ENCODE measurements at regions not wholly inside any gene's neighbourhood (a gene's known extent, or its start where the extent isn't known, plus 50 kb on each side); places are given as distances from the start of the nearest gene placed in this dataset.

DNA sequence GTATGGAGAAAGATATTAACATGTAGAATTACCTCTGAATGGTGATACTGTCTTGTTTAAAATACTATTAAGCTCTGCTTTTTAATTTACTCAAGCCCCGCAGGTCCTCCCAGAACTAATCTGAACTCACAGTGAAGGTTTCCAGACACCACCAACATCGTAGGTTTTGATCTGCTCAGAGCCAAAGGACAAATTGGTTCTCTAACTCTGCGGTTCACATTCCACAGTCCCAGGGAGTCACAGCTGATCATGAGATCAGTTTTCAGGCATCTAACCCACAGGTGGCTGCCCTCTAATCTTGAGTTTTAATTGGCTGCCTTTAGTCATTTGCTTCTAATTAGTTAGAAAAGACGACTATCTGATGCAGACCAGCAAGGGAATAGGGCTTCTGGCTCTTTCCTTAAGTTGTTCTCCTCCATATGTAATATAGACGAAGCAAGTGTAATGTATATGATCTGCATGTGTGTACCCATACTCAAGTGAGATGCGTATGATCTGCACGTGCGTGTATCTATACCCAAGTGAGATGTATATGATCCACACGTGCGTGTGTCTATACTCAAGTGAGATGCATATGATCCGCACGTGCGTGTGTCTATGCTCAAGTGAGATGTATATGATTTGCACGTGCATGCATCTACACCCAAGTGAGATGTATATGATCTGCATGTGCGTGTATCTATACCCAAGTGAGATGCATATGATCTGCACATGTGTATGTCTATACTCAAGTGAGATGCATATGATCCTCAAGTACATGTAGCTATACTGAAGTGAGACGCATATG, 331.5 kb upstream of the NPVF start:
- DNase-seq = no peak

DNA sequence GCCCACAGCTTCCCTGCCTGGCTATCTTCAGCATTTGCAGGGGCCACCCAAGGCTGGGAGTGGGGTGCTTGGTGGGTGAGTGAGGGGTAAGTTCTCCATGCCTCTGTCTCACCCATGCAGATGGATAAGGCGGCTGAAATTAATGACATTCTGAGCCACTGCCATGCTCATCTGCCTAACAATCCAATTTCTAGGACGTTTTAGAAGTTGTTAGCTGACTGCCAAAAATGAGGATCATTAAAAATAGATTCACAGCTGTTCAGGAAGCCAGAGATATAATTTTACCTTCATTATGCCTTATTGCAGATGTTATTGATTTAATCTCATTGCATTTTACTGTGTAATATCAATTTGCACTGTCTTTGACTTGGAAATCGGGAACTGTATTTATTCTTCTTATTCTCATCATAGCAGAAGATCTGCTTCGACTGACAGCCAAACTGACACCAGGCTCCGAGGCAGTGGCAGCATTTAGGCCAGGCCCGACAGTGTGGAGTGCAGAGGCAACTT, 334.4 kb upstream of the NPVF start:
- DNase-seq = no peak

DNA sequence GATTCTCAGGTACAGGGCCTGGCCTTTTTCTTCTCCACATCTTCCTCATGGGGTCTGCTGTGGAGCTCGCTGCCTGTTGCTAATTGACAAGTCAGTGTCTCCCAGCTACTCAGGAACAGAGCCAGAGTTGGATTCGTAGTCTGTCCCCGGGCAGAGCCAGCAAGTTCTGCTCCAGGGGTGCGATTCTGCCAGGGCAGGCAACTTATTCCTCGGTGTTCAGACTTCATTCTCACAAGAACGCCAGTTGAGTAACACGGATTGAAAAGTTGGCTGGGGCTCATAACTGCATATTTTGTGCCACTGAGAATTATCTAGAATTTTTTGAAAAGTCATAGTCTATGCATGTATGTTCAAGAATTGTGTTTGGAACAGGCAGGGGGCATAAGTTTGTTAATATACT, 336.7 kb upstream of the NPVF start:
- DNase-seq = no peak

DNA sequence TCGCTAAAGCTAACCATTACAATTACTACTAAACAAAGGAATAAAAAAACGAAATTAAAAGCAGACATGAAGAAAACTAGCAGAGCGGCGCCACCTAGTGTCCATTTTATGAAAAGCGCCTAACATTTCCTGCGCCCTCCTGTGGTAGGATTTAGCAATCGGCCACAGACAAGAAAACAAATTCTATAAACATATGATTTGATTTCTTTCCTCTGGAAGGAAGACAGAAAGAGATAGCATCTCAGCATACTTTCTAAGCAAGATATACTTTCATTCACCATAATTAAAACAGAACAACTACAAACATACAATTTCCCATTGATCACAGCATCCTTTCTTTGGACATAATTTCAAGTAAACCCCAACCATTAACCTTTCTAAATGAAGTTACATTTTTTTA, 337.7 kb upstream of the NPVF start:
- peak; percentile 75 for DNase-seq

DNA sequence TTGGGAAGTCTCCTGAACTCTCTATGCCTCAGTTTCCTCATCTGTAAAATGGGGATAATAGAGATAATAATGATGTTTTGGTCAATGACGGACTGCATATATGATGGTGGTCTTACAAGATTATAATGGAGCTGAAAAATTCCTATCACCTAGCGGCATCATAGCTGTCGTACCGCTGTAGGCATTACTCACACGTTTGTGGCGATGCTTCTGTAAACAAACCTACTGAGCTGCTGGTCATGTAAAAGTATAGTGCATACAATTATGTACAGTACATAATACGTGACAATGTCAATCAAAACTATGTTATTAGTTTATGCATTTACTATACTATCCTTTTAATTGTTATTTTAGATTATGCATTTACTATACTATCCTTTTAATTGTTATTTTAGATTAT, 339.1 kb upstream of the NPVF start:
- no peak for DNase-seq

DNA sequence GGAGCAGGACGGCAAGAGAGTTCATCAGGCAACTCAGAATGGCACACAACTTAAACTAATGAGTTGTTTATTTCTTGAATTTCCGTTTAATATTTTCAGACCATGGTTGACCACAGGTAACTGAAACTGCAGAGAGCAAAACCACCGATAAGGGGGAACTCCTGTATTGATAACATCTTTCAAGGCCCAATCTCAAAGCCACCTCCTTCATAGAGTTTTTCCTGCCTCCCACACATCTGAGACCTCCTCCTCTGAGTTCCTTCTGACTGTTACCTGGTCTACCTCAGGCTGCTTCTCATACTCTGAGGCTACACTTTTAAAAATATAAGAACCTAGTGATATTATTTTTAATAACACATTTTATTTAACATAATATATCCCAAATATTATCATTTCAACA, 341.5 kb upstream of the NPVF start:
- DNase-seq = no peak

DNA sequence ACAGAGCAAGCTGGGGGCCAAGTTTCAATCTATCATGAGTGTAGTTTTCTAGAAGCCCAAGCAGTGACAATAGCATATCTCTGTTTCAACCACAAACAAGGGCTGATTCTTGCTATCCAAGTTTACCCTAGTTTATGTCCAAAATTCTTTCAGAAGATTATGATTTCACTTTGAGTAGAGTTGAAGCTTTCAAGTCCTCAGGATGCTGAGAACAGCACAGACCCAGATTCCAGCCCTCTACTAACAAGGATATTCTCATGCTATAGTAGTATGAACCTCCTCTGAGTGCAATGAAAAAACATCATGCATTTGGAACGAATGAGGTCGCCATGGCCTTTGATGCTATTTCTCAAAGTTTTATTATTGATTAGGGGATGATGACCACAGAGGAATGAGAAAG, 344.1 kb upstream of the NPVF start:
- DNase-seq = no peak

DNA sequence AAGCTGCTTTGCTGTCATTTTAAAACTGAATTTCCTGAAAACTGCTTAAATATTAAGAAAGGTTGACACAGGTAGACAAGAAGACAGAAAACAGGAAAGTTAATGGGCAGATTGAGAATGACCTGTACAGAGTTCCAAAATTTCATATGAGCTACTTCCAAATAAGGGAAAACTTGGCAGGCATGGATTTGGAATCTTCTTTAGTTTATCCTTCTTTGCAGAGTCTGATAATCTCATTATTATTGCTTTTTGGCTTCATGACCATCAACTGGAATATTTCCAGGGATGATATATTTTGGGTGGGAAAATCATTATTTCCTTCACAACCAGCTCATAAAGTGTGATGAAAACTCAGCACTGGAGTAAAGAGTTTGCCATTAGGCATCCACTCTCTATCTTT, 346.5 kb upstream of the NPVF start:
- DNase-seq = no peak

DNA sequence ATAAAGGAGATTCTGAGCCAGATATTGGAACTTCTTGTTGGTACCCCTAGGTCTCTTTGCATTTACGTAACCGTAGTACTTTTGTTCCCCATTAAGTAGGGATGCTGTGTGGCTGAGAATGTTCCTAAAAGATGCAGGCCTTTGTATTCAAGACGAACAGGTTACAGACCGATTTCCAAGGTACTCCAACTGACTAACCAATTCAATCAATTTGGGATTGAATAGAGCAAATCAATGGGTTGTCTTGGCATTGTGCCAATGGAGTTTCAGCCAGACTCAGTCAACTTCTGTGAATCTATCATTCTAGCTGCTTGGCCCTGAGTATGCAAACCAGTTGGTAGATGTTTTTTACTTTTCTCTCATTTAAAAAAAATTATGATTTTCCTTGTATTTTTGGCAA, 347.3 kb upstream of the NPVF start:
- no peak for DNase-seq

DNA sequence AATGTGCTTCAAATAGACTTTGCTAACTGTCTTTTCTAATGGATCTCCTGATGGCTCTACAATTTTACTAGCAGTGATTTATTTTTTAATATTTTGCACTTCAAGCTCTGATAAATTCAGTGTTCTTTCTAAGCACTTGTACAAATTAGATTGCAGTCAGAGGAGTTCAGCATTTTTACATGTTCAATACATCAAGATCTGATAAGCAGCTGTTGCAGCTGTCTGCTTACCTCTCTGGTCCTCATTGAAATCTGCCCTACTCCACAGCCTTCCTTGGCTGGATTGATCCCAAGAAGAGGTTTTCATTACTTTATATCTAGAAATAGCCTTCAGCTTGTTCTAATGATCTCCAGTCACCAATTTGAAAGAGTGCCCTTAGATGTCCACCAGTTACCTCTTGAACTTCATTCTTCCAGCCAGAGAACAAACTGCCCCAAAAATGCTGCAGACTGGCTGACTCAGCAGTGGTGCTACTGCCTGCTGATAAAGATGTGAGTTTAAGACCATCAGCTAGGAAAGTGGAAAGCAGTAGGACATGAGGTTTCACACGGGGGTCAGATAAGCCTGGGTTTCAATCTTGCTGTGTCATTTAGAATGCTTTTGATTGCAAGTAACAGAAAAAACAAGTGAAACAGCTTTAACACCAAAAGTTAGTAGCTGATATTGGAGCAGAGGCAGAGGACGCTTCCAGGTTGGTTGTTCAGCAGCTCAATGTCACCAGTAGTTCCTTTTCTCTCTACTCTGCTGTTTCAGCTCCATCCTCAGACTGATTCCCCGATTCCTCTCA, 350.9 kb upstream of the NPVF start:
- DNase-seq = peak; percentile 16

DNA sequence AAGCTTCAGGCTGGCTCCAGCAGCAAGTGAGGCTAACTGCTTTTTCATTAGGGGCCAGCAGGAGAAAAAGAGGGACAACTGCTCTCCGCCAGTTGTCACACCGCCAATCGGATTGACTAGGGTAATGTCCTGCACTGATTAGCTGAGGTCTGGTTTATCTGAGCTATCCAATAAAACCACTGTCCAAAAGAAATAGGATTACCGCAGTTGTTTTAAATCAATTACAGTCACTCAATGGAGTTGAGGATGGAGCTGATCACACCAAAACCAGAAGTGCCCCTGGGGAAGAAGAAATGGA, 351.4 kb upstream of the NPVF start:
- no peak for DNase-seq

DNA sequence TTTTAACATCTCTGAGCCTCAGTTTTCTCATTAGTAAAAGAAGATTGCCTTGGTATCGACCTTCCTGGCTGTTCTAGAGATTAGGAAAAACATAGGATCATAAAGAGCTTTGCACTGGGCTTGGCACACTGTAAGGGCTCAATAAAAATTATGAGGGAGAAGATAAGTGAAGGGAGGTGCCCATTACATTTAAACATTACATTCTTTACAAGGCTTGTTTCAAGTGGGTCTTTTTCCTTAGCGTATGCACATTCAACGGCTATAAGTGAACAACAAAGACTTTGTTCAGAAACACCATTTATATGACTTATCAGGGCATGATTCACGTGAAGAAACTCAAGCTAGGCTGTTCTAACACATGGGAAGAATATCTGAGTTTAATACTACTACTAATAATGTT, 351.9 kb upstream of the NPVF start:
- DNase-seq = no peak

DNA sequence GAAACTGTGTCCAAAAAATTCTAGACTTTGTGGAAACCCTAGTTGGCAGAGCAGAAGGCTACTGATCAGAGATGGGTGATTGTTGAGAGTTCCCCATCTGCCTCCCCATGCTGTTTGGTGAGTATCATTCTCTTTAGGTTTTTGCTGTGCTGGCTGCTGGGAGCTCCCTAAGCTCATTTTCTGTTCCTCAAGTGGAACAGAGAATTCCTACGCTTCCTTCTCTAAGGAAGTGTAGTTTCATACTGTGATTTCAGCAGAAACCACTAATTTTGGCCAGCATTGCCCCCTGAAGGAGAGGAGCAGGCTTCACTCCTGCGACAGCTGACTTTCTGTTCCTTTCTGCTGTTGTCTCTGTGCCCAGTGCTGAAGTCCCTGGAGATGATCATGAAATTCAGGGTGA, 355.3 kb upstream of the NPVF start:
- no peak for DNase-seq

DNA sequence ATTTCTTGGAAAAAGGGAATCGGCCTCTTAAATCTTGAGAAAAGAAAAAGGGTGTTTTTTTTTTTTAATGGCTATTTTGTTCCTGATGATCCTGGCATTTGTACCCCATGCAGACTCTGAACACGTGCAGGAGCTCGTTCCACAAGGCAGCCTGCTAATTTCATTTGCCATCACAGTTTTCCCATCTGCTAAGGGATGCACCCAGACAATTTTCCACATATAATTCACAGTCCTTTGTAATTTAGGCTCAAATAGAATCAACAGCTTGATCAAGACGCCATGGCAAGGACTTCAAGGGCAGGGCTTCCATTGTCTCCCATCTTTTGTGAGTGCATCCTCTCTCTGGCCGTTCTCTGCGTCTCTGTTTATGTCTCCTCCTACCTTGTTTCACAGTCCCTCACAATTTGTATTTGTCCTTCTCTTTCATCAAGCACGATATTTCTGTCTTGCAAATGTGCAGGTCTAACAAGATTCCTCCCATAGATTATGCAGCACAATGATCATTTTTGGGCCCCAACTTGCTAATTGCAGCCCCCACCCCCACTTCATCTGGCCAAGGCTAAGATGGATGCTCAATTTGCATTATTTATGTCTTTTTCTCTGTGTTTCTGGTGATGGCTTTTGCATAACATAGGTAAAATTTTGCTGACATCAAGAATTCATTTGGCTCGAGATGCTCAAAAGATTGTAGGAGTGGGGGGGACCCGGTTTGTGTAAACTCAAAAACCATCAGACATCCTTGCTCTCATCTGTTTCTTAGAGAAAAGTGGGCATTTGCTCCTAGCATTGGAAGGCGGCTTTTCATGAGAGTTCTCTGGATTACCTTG, 356.0 kb upstream of the NPVF start:
- no peak for DNase-seq

DNA sequence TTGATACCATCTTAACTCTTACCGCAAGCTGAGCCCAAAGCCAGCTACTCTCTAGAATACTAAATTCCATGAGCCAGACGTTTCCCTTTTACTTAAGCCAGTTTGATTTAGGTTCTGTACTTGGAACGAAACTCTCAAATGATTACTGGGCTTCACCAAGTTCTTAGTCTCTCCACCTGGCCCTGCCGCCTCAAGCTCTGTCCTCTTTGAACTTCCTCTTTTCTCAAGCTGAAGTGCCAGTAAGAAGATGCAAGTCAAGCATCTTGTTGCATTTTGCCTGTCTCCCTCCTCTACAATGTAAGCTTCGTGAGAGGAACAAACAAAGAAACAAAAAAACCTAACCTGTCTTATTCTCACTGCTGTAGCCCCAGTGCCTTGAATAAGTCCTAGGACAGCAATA, 358.2 kb upstream of the NPVF start:
- DNase-seq = no peak

DNA sequence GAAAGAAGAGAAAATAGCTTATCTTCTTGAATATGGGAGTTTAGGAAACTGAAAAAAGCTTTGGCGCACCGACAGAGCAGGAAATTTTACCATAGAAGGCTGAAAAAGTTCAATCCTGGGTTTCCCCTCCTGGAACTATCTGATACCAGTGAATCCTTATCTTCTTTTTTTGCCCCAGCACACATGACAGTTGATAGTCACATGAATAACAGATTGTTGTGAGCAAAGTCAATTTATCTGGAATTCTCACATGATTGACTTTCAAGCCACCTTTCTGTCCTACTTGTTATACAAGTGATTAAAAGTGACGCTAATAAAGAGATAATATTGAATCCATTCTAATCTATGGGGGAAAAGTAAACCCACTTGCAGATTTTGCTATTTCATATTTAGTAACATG, 365.8 kb upstream of the NPVF start:
- no peak for DNase-seq

DNA sequence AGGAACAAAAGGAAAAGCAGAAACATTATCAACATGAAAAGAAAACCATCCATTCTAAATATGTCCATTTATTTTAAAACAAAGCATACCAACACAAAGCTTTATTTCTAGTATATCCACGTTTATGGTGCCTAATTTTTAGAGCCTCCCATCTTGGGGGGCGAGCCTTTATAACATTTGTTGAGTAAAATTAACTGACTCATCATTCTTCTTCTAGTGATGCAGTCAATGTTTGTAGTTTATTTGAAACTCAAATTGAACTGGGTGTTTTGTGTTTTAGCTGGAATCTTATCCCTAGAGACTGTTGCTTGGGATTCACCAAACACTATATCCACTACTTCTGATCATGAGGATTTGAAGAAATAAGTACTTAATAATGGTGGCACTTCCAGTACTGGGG, 366.4 kb upstream of the NPVF start:
- no peak for DNase-seq

DNA sequence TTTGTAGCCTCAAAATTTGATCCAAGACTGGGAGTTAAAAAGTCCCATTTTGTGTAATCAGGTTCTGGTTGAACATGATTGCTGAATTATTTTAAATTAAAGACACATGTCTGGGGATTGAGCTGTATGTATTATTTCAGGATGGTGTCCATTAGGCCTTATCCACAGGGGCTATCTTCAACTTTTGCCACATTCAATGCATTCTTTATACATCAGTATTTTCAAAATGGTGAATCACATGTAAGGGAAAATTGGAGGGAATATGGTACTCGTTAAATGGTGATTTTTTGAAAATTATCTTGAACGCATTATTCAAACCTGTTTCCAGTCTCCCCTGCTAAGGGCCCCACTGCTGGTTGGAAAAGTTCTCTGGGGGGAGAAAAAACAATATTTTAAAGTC, 367.7 kb upstream of the NPVF start:
- DNase-seq = no peak

DNA sequence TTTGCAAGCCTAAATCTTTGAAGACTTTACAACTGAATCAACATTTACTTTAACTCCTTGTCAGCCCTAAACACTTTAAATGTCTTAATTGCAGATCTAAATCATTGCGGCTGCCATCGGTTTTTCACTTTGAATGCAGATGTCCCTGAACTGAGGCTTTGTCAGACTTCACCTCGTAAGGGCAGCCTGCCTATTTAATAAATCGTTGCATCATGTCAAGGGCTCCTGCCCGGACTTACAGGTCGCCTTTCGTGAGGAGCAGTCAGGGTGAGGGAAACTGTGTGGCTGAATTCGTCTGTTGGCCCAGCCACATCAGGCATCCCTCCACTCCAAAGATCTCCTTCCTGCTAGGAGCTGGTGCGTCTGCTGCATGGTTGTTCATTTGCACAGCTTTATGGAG, 368.2 kb upstream of the NPVF start:
- DNase-seq = no peak

DNA sequence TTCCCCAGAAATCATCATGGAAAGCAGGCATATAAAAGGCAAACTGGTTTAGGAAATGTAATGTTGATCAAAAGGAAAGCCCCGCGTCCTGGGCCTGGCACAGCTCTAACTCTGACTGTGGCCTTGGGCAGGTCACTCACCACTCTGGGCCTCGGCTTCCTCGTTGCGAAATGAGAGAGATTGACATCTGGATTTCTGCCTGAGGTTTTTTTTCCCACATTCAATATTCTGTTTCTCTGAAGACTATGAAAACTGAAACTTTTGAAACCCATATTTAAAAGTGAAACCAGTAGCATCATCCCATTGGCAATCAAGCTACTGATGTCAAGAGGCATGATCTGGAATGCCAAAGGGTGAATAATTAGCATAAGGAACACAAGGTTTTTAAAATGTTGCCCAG, 369.7 kb upstream of the NPVF start:
- no peak for DNase-seq

DNA sequence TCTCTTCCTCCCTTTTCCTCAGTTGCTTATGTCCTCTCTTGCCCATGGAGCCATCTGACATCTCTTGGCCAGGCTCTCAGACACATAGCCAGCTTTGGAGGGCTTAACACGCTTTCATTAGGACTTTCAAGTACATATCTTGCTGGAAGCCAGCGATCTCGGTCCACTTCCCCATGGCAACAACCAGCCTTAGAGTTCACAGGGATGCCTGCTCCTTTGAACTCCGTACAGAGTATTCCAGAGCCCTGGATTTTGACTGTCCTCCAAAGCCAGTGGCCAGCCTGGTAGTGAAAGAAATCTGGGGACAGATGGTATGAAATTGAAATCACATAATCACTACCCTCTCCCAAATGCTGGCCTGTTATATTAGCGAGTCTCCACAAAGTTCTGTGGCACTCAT, 370.5 kb upstream of the NPVF start:
- no peak for DNase-seq

DNA sequence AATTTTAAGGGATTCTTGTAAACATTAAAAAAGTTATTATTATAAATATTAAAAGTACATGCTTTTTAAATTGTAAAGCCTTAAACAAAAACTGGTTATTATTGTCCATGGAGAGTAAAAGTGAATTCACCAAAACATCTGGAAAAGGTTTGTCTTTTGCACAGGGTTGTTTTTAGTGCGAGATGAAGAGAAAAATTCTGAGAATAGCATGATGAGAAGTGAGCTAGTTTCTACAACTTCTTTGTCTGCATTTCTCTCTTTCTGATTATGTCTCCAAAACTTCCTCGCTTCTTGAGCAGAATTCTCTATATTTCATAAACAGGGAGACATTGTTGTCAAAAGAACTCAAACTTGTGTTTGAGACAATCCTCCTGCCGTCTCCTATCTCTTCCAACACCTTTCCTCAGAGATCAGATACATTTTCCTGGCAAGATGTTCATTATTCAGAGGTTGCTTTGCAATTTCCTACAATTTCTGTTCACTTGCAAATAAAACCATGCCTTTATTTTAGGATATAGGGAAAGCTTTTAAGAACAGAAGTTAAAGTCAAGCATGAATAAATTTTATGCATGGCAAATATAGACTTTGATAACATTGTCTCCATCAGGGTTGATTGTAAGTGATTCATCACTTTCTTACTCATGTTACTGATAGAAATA, 372.1 kb upstream of the NPVF start:
- no peak for DNase-seq

DNA sequence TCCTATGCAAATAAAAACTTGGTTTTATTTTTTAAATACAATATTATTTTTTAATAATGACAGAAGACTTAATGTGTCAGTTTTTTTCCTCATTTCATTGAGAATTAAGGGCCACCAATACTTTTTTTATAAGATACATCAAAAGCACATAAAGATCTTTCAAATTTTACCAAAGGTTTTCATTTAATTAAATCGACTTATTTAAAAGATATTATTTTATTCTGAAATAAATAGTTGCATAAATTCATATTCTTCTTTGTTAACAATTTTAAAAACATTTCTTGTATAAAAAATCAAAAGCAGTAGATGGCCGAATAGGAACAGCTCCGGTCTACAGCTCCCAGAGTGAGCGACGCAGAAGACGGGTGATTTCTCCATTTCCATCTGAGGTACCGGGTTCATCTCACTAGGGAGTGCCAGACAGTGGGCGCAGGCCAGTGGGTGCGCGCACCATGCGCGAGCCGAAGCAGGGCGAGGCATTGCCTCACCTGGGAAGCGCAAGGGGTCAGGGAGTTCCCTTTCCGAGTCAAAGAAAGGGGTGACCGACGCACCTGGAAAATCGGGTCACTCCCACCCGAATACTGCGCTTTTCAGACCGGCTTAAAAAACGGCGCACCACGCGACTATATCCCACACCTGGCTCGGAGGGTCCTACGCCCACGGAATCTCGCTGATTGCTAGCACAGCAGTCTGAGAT, 374.6 kb upstream of the NPVF start:
- DNase-seq = peak; percentile 39

Data from NCI-H2171 treated with DMSO at 0.1 percent for 48 hours (cell line).